Activated T-cell treated with anti-CD3 and anti-CD28 coated beads, Interleukin-2, amount 50 U/mL, for 72 hours (primary cell): ENCODE measurements at regions not wholly inside any gene's neighbourhood (a gene's known extent, or its start where the extent isn't known, plus 50 kb on each side); places are given as distances from the start of the nearest gene placed in this dataset.
"Not testable (repeated sequence)": the region's sequence is repeated elsewhere in the genome, so short reads cannot be mapped to it uniquely, and the experiment has no call there.

Experiments
- ATAC-seq, 2 donors: fragments of 150-1000 bp; cut with Tn5 transposase; replicated peaks in 1 of 2; 2 replicates each; pipeline ENCODE4 v1.10.0; 2021; ENCODE audit warnings: moderate library complexity in 2 of 2, mild to moderate bottlenecking in 1 of 2
- DNase-seq, 2 donors: peaks; one replicate each; pipeline ENCODE4 v3.0.0; 2021 to 2022; ENCODE audit warnings: mixed read lengths in 1 of 2
- H3K27ac Mint-ChIP-seq: one replicate; pipeline ENCODE4 v1.8.0; 2022; ENCODE audit warnings: mild to moderate bottlenecking, moderate library complexity, mixed read lengths
- H3K27me3 Mint-ChIP-seq: one replicate; pipeline ENCODE4 v1.8.0; 2022; ENCODE audit warnings: low read depth, mixed read lengths
- H3K36me3 Mint-ChIP-seq, 2 donors: one replicate each; pipeline ENCODE4 v1.8.0; 2022; ENCODE audit warnings: mixed read lengths in 2 of 2, mild to moderate bottlenecking in 1 of 2; ENCODE audit not compliant: insufficient read depth in 2 of 2
- H3K4me1 Mint-ChIP-seq: one replicate; pipeline ENCODE4 v1.8.0; 2022; ENCODE audit warnings: low read depth, mixed read lengths
- H3K4me3 Mint-ChIP-seq, 2 donors: one replicate each; pipeline ENCODE4 v1.8.0; 2022; ENCODE audit warnings: mild to moderate bottlenecking in 2 of 2, mixed read lengths in 2 of 2, moderate library complexity in 2 of 2
- H3K9me3 Mint-ChIP-seq, 2 donors: one replicate each; pipeline ENCODE4 v1.8.0; 2022; ENCODE audit warnings: mixed read lengths in 2 of 2

- ATAC-seq (no peak), DNase-seq (peak in 1 of 2 donors; percentile 1)
- H3K36me3 Mint-ChIP-seq = peaks cover 3% of the 10 kb centered on the region in 2 donors
- H3K9me3 Mint-ChIP-seq = peaks cover 0 to 8% of the 10 kb centered on the region in 2 donors
- H3K27ac Mint-ChIP-seq = no peak overlapping the region
- H3K4me3 Mint-ChIP-seq = no peak overlapping the region
- H3K27me3 Mint-ChIP-seq = no peaks in the 10 kb centered on the region
- H3K4me1 Mint-ChIP-seq = no peaks in the 10 kb centered on the region
Observed at GRCh38 chr4:132642016-132642817, 506.9 kb upstream of the PCDH10 start.

- no peak overlapping the region for H3K4me3 Mint-ChIP-seq
- H3K4me1 Mint-ChIP-seq = no peaks in the 10 kb centered on the region
- no peak overlapping the region for H3K27ac Mint-ChIP-seq
- no peaks in the 10 kb centered on the region for H3K27me3 Mint-ChIP-seq
- H3K9me3 Mint-ChIP-seq = peaks cover 4 to 7% of the 10 kb centered on the region in 2 donors
- ATAC-seq (no peak), DNase-seq (no peak)
- H3K36me3 Mint-ChIP-seq = no peaks in the 10 kb centered on the region
Observed at GRCh38 chr4:132646186-132646585, 502.9 kb upstream of the PCDH10 start.

GRCh38 chr4:132651196-132651595, 497.9 kb upstream of the PCDH10 start:
- no peak for ATAC-seq
- no peak for DNase-seq
- no peaks in the 10 kb centered on the region for H3K27me3 Mint-ChIP-seq
- peaks cover 6 to 7% of the 10 kb centered on the region in 2 donors for H3K9me3 Mint-ChIP-seq
- H3K4me3 Mint-ChIP-seq = no peak overlapping the region
- no peaks in the 10 kb centered on the region for H3K36me3 Mint-ChIP-seq
- no peak overlapping the region for H3K27ac Mint-ChIP-seq
- H3K4me1 Mint-ChIP-seq = no peaks in the 10 kb centered on the region

- Mint-ChIP-seq H3K36me3 (peaks cover 0 to 2% of the 10 kb centered on the region in 2 donors), H3K4me1 (no peaks in the 10 kb centered on the region)
Observed at GRCh38 chr4:132660181-132660580, 488.9 kb upstream of the PCDH10 start.

GRCh38 chr4:132662456-132662855, 486.6 kb upstream of the PCDH10 start:
- DNase-seq (no peak), ATAC-seq (no peak)
- H3K9me3 Mint-ChIP-seq = peaks cover 1 to 7% of the 10 kb centered on the region in 2 donors
- no peaks in the 10 kb centered on the region for H3K27me3 Mint-ChIP-seq
- no peaks in the 10 kb centered on the region for H3K4me1 Mint-ChIP-seq
- no peak overlapping the region for H3K4me3 Mint-ChIP-seq
- peaks cover 0 to 2% of the 10 kb centered on the region in 2 donors for H3K36me3 Mint-ChIP-seq
- no peak overlapping the region for H3K27ac Mint-ChIP-seq

More at GRCh38 chr4:132660181-132660580, 488.9 kb upstream of the PCDH10 start:
- Mint-ChIP-seq H3K4me3 (no peak overlapping the region), H3K27me3 (no peaks in the 10 kb centered on the region), H3K27ac (no peak overlapping the region), H3K9me3 (peaks cover 4 to 12% of the 10 kb centered on the region in 2 donors)
- DNase-seq (no peak), ATAC-seq (no peak)

- H3K4me1 Mint-ChIP-seq = no peaks in the 10 kb centered on the region
- H3K36me3 Mint-ChIP-seq = no peaks in the 10 kb centered on the region
- no peak overlapping the region for H3K27ac Mint-ChIP-seq
- H3K9me3 Mint-ChIP-seq = no peaks in the 10 kb centered on the region
- DNase-seq (no peak), ATAC-seq (no peak)
- no peak overlapping the region for H3K4me3 Mint-ChIP-seq
- H3K27me3 Mint-ChIP-seq = no peaks in the 10 kb centered on the region
Observed at GRCh38 chr4:132669786-132670185, 479.3 kb upstream of the PCDH10 start.

GRCh38 chr4:132670557-132670956, 478.5 kb upstream of the PCDH10 start:
- H3K4me1 Mint-ChIP-seq = no peaks in the 10 kb centered on the region
- no peaks in the 10 kb centered on the region for H3K27me3 Mint-ChIP-seq
- ATAC-seq = no peak
- no peak overlapping the region for H3K27ac Mint-ChIP-seq
- no peaks in the 10 kb centered on the region for H3K9me3 Mint-ChIP-seq
- no peak for DNase-seq
- no peaks in the 10 kb centered on the region for H3K36me3 Mint-ChIP-seq
- no peak overlapping the region for H3K4me3 Mint-ChIP-seq

- no peaks in the 10 kb centered on the region for H3K27me3 Mint-ChIP-seq
- H3K9me3 Mint-ChIP-seq = peaks cover 6 to 17% of the 10 kb centered on the region in 2 donors
- H3K4me1 Mint-ChIP-seq = no peaks in the 10 kb centered on the region
- H3K4me3 Mint-ChIP-seq = no peak overlapping the region
- H3K27ac Mint-ChIP-seq = no peak overlapping the region
- ATAC-seq = no peak
- DNase-seq = no peak
- peaks cover 0 to 6% of the 10 kb centered on the region in 2 donors for H3K36me3 Mint-ChIP-seq
Observed at GRCh38 chr4:132683957-132684356, 465.1 kb upstream of the PCDH10 start.

GRCh38 chr4:132691026-132691425, 458.1 kb upstream of the PCDH10 start:
- DNase-seq (no peak), ATAC-seq (no peak)
- H3K27ac Mint-ChIP-seq = no peak overlapping the region
- no peak overlapping the region for H3K4me3 Mint-ChIP-seq
- peaks cover 3 to 14% of the 10 kb centered on the region in 2 donors for H3K9me3 Mint-ChIP-seq
- no peaks in the 10 kb centered on the region for H3K27me3 Mint-ChIP-seq
- H3K4me1 Mint-ChIP-seq = no peaks in the 10 kb centered on the region
- H3K36me3 Mint-ChIP-seq = no peaks in the 10 kb centered on the region

GRCh38 chr4:132691668-132692067, 457.4 kb upstream of the PCDH10 start:
- Mint-ChIP-seq H3K4me3 (no peak overlapping the region), H3K27me3 (no peaks in the 10 kb centered on the region), H3K4me1 (no peaks in the 10 kb centered on the region), H3K27ac (no peak overlapping the region), H3K9me3 (peaks cover 3 to 14% of the 10 kb centered on the region in 2 donors), H3K36me3 (no peaks in the 10 kb centered on the region)
- DNase-seq (no peak), ATAC-seq (no peak)

- H3K4me3 Mint-ChIP-seq = no peak overlapping the region
- H3K27ac Mint-ChIP-seq = no peak overlapping the region
- H3K27me3 Mint-ChIP-seq = no peaks in the 10 kb centered on the region
- H3K4me1 Mint-ChIP-seq = no peaks in the 10 kb centered on the region
- DNase-seq = no peak
- H3K9me3 Mint-ChIP-seq = peaks cover 3 to 12% of the 10 kb centered on the region in 2 donors
- no peak for ATAC-seq
- H3K36me3 Mint-ChIP-seq = no peaks in the 10 kb centered on the region
Observed at GRCh38 chr4:132694775-132695174, 454.3 kb upstream of the PCDH10 start.

GRCh38 chr4:132697505-132697904, 451.6 kb upstream of the PCDH10 start:
- not testable (repeated sequence) for ATAC-seq, H3K4me3 Mint-ChIP-seq, H3K4me1 Mint-ChIP-seq, H3K27me3 Mint-ChIP-seq, H3K27ac Mint-ChIP-seq, H3K36me3 Mint-ChIP-seq, DNase-seq
- H3K9me3 Mint-ChIP-seq = peaks cover 3 to 11% of the 10 kb centered on the region in 2 donors

GRCh38 chr4:132707955-132708354, 441.1 kb upstream of the PCDH10 start:
- Mint-ChIP-seq H3K4me1 (no peaks in the 10 kb centered on the region), H3K27ac (no peak overlapping the region), H3K4me3 (no peak overlapping the region), H3K36me3 (no peaks in the 10 kb centered on the region), H3K27me3 (no peaks in the 10 kb centered on the region), H3K9me3 (peaks cover 6 to 12% of the 10 kb centered on the region in 2 donors)
- DNase-seq (no peak), ATAC-seq (no peak)

GRCh38 chr4:132709056-132709455, 440.0 kb upstream of the PCDH10 start:
- DNase-seq (no peak), ATAC-seq (no peak)
- H3K4me1 Mint-ChIP-seq = no peaks in the 10 kb centered on the region
- peaks cover 9 to 12% of the 10 kb centered on the region in 2 donors for H3K9me3 Mint-ChIP-seq
- no peak overlapping the region for H3K4me3 Mint-ChIP-seq
- H3K36me3 Mint-ChIP-seq = no peaks in the 10 kb centered on the region
- no peaks in the 10 kb centered on the region for H3K27me3 Mint-ChIP-seq
- H3K27ac Mint-ChIP-seq = no peak overlapping the region
